IPS DF 6.9 (cell line): ENCODE measurements at regions not wholly inside any gene's neighbourhood (a gene's known extent, or its start where the extent isn't known, plus 50 kb on each side); places are given as distances from the start of the nearest gene placed in this dataset.

Source experiments
- DNase-seq: peaks from one replicate; pipeline ENCODE4 v3.0.0-alpha.2; 2013; ENCODE audit warnings: low read depth, low spot score
- H3K27ac ChIP-seq: one replicate; pipeline ENCODE4 v1.5.1; 2013; ENCODE audit warnings: low read length, control low read depth
- H3K27me3 ChIP-seq: 2 replicates; pipeline ENCODE4 v1.6.1; 2013; ENCODE audit warnings: mild to moderate bottlenecking, low read length; ENCODE audit not compliant: control insufficient read depth, insufficient read depth
- H3K36me3 ChIP-seq: 2 replicates; pipeline ENCODE4 v1.6.1; 2013; ENCODE audit warnings: low read length; ENCODE audit not compliant: control insufficient read depth, insufficient read depth
- H3K4me1 ChIP-seq: 2 replicates; pipeline ENCODE4 v1.6.1; 2013; ENCODE audit warnings: low read length; ENCODE audit not compliant: control insufficient read depth, insufficient read depth
- H3K4me3 ChIP-seq: 2 replicates; pipeline ENCODE4 v1.5.1; 2013; ENCODE audit warnings: mild to moderate bottlenecking, low read length
- H3K9me3 ChIP-seq: 2 replicates; pipeline ENCODE4 v1.6.1; 2013; ENCODE audit warnings: low read length, inconsistent platforms; ENCODE audit not compliant: control insufficient read depth, insufficient read depth
- WGBS: extraction: QIAGEN DNeasy Blood & Tissue Kit; methylation state at CpG from one replicate; pipeline ENCODE4 v1.1.7; 2013; ENCODE audit warnings: mixed read lengths, missing lambda C conversion rate; ENCODE audit not compliant: insufficient read length, insufficient coverage; 5-methylcytosine and 5-hydroxymethylcytosine counted together

- no peaks in the 10 kb centered on the region for H3K4me1 ChIP-seq
- no peaks in the 10 kb centered on the region for H3K36me3 ChIP-seq
- no peaks in the 10 kb centered on the region for H3K27me3 ChIP-seq
- no peak overlapping the region for H3K27ac ChIP-seq
- no peak for DNase-seq
- no CpG with 5 or more reads among the region's 2 CpGs for WGBS
- no peaks in the 10 kb centered on the region for H3K9me3 ChIP-seq
- H3K4me3 ChIP-seq = no peak overlapping the region
These were observed 380.2 kb upstream of the NDST3 start for GRCh38 chr4:117654079-117654478.

GRCh38 chr4:117660668-117661067, 373.6 kb upstream of the NDST3 start:
- no peaks in the 10 kb centered on the region for H3K36me3 ChIP-seq
- H3K27me3 ChIP-seq = no peaks in the 10 kb centered on the region
- H3K4me3 ChIP-seq = no peak overlapping the region
- no peak for DNase-seq
- H3K27ac ChIP-seq = no peak overlapping the region
- WGBS = no CpG with 5 or more reads among the region's 1 CpG
- H3K4me1 ChIP-seq = no peaks in the 10 kb centered on the region
- no peaks in the 10 kb centered on the region for H3K9me3 ChIP-seq

GRCh38 chr4:117661091-117662072, 372.9 kb upstream of the NDST3 start:
- Histone ChIP-seq H3K4me3 (no peak overlapping the region), H3K36me3 (no peaks in the 10 kb centered on the region), H3K4me1 (no peaks in the 10 kb centered on the region), H3K9me3 (no peaks in the 10 kb centered on the region), H3K27me3 (no peaks in the 10 kb centered on the region), H3K27ac (no peak overlapping the region)
- DNase-seq = no peak
- no CpG with 5 or more reads among the region's 2 CpGs for WGBS

DNA sequence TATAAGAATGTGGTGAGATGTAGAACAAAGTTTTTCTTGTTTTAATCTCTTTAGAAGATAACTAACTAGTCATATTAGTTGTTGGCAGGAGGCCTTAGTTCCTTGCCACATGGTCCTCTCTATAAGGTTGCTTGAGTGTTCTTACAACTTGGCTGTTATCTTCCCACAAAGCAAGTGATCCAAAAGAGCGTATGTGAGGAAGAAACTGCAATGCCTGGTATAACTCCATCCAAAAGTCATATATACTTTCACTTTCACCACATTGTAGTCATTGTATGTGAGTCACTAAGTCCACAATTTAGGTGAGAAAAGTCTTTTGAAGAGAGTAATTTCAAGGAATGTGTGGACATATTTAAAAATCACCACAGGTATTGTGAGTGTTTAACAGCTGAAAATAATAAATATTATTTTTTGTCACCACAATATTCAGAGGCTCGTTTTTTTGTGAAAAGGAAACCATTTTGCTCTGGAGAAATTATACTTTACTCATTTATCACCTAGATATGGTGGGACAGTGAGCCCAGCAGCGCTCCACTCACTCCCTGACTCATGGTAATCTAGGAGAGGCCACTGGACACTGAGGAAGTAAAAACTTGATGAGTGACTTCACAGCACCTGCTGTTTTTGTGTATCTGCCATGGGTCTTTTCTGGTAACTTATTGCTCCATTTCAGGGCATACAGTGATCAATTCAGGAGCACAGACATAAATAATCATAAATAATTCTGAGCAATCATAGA, 369.4 kb upstream of the NDST3 start:
- DNase-seq = no peak
- no peaks in the 10 kb centered on the region for H3K36me3 ChIP-seq

DNA sequence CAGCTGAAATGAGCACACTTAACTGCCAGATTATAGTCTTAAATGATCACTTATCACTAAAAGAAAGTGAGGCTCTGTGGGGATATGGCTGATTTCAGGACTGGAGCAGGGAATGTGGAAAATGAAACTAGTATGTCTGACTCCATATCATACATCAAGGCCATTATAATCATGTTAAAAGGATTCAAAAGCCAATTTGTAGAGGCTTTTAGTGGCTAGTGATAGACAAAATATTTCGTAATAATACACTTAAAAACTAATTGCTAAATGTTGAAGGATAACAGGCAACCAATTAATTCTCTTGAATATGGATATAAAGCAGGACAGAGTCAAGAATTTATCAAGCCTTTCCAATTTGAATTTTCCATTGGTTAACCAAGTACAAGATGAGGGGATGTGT, 358.1 kb upstream of the NDST3 start:
- no CpG with 5 or more reads among the region's 1 CpG for WGBS
- Histone ChIP-seq H3K36me3 (no peaks in the 10 kb centered on the region), H3K4me3 (no peak overlapping the region), H3K4me1 (peaks cover 2% of the 10 kb centered on the region; the same call in 1 of the 2 replicates), H3K27ac (no peak overlapping the region), H3K27me3 (no peaks in the 10 kb centered on the region), H3K9me3 (no peaks in the 10 kb centered on the region)
- DNase-seq = no peak

More for the DNA sequence above, 369.4 kb upstream of the NDST3 start:
- Histone ChIP-seq H3K4me1 (no peaks in the 10 kb centered on the region), H3K9me3 (no peaks in the 10 kb centered on the region), H3K27me3 (no peaks in the 10 kb centered on the region), H3K4me3 (no peak overlapping the region), H3K27ac (no peak overlapping the region)
- WGBS = no CpG with 5 or more reads among the region's 3 CpGs

DNA sequence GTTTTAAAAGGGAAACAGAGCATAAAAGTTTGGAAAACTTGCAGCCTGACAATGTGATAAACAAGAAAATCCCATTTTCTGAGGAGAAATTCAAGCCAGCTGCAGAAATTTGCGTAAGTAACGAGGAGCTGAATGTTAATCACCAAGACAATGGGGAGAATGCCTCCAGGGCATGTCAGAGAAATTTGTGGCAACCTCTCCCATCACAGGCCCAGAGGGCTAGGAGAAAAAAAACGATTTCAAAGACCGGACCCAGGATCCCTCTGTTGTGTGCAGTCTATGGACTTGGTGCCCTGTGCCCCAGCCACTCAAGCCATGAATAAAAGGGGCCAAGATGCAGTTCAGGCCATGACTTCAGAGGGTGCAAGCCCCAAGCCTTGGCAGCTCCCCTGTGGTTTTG, 355.4 kb upstream of the NDST3 start:
- Histone ChIP-seq H3K27me3 (no peaks in the 10 kb centered on the region), H3K27ac (no peak overlapping the region), H3K4me1 (peaks cover 2% of the 10 kb centered on the region; the same call in 1 of the 2 replicates), H3K36me3 (no peaks in the 10 kb centered on the region), H3K4me3 (no peak overlapping the region), H3K9me3 (no peaks in the 10 kb centered on the region)
- no peak for DNase-seq
- no CpG with 5 or more reads among the region's 4 CpGs for WGBS

DNA sequence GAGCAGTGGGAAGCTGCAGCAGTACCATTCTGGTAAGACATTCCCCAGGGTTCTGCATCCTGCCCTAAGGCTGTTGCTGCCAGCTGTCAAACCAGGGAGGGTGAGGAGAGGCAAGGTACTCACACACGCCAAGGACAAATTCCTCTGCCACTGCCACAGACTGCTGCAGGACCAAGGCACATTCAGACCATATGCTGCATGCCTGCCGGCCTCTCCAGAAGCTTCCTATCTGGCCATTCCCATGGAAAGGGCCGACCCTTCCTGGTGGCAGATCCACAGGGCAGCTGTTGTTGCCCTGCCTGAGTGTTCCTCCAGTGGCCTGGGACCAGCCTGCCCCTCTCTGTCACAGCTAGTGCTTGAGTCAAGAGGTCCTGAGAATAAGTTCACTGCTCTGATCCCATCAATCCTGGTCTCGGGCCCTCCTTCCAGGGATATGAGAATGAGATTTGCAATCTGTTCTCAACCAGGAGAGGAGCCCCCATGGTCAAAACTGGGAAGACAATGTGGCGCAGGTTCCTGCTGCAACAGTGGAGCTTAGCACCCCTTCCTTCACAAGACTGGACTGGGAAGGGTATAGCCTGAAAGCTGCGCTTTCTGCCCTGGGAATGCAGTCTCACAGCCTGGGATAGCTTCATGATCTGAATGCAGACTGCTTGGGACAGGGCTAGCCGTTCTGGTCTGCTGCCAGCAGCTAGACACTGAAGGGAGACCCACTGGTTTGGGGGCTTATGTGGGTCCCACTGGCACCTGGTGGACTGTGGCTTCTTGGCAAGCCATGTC, 342.5 kb upstream of the NDST3 start:
- Histone ChIP-seq H3K27me3 (no peaks in the 10 kb centered on the region), H3K36me3 (no peaks in the 10 kb centered on the region), H3K4me1 (no peaks in the 10 kb centered on the region), H3K27ac (no peak overlapping the region), H3K9me3 (no peaks in the 10 kb centered on the region), H3K4me3 (no peak overlapping the region)
- DNase-seq = no peak
- WGBS = no CpG with 5 or more reads among the region's 7 CpGs

- H3K4me1 ChIP-seq = no peaks in the 10 kb centered on the region
- H3K9me3 ChIP-seq = no peaks in the 10 kb centered on the region
- H3K27me3 ChIP-seq = no peaks in the 10 kb centered on the region
- H3K4me3 ChIP-seq = no peak overlapping the region
- no peaks in the 10 kb centered on the region for H3K36me3 ChIP-seq
- WGBS = no CpG with 5 or more reads among the region's 1 CpG
- DNase-seq = no peak
- H3K27ac ChIP-seq = no peak overlapping the region
These were observed 341.7 kb upstream of the NDST3 start for GRCh38 chr4:117692538-117692937.

DNA sequence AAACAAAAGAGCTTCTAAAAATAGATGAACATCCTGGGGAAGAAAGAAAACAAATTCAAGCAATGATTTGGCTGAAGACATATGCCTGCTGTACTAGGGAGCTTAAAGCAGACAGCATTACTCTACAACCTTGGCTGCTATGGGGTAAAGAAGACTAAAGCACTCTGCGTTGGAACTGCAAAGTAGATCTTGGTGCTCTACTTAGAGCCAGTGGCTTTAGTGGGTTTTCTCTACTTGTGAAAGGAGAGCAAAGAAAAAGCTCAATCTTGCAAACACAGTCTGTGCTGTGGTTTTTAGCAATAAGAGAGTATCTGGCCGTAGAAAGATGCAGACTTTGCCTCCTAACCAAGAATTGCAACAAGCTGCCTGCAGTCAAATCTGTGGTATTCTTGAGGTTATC, 334.7 kb upstream of the NDST3 start:
- Histone ChIP-seq H3K36me3 (no peaks in the 10 kb centered on the region), H3K27ac (no peak overlapping the region), H3K4me1 (no peaks in the 10 kb centered on the region), H3K9me3 (no peaks in the 10 kb centered on the region), H3K27me3 (no peaks in the 10 kb centered on the region), H3K4me3 (no peak overlapping the region)
- no peak for DNase-seq
- WGBS = no CpG with 5 or more reads among the region's 2 CpGs
